Sigmoid colon (tissue), 6 donors: ENCODE measurements at regions not wholly inside any gene's neighbourhood (a gene's known extent, or its start where the extent isn't known, plus 50 kb on each side); places are given as distances from the start of the nearest gene placed in this dataset.

Experiments used
- DNase-seq: peaks from one replicate; pipeline ENCODE4 v3.0.0-alpha.2; 2019
- H3K27ac ChIP-seq, 4 donors: fragments of 200-600 bp; sonication (generic); one replicate each; pipeline ENCODE4 v1.5.1; 2016 to 2019; ENCODE audit warnings: mild to moderate bottlenecking in 1 of 4
- H3K27me3 ChIP-seq, 3 donors: fragments of 200-600 bp; sonication (generic); one replicate each; pipeline ENCODE4 v1.5.1; 2019; ENCODE audit warnings: mild to moderate bottlenecking in 1 of 3
- H3K36me3 ChIP-seq, 4 donors: fragments of 200-600 bp; sonication (generic); one replicate each; pipeline ENCODE4 v1.5.1; 2016 to 2019
- H3K4me1 ChIP-seq, 4 donors: fragments of 200-600 bp; sonication (generic); one replicate each; pipeline ENCODE4 v1.5.1; 2017 to 2019
- H3K4me3 ChIP-seq, 4 donors: fragments of 200-600 bp; sonication (generic); one replicate each; pipeline ENCODE4 v1.5.1; 2017 to 2019; ENCODE audit warnings: mild to moderate bottlenecking in 2 of 4, moderate library complexity in 1 of 4
- H3K9me3 ChIP-seq, 4 donors: fragments of 200-600 bp in 3 of 4; sonication (generic) in 3 of 4; one replicate each; pipeline versions ENCODE4 v1.5.1 to v1.6.1; 2013 to 2019
- EP300 ChIP-seq, 4 donors: sonication (generic); formaldehyde crosslinking; IDR thresholded peaks; one replicate each; pipeline ENCODE4 v1.6.1; 2017; ENCODE audit warnings: antibody characterized with exemption in 4 of 4
- POLR2A ChIP-seq, 2 donors: fragments of 450-650 bp; IDR thresholded peaks; one replicate each; pipeline ENCODE4 v1.6.1; 2016; ENCODE audit warnings: antibody characterized with exemption in 2 of 2, mild to moderate bottlenecking in 2 of 2, moderate library complexity in 2 of 2
- POLR2AphosphoS5 ChIP-seq, 4 donors: sonication (generic); formaldehyde crosslinking; IDR thresholded peaks; one replicate each; pipeline ENCODE4 v1.6.1; 2017; ENCODE audit warnings: antibody characterized with exemption in 4 of 4
- WGBS, 2 donors: extraction: QIAGEN DNeasy Blood & Tissue Kit; methylation state at CpG; one replicate each; pipeline ENCODE4 v1.1.7; 2013; 5-methylcytosine and 5-hydroxymethylcytosine counted together
- intact Hi-C: fragments of 100-400 bp; cut with DNase I; formaldehyde crosslinking; loops from one replicate; pipeline ENCODE4 v1.15.1; 2023
- TF ChIP-seq, protein P1 (sequence below), 4 experiments: fragments of 450-650 bp in 3 of 4; fragments of 200-600 bp in 1 of 4; IDR thresholded peaks; one replicate each; pipeline ENCODE4 v1.5.1; 2016 to 2019; ENCODE audit warnings: antibody characterized with exemption in 4 of 4, mild to moderate bottlenecking in 3 of 4, moderate library complexity in 2 of 4
- donor health status: healthy with polysubstance abuse.
- donor health status: healthy.

DNA sequence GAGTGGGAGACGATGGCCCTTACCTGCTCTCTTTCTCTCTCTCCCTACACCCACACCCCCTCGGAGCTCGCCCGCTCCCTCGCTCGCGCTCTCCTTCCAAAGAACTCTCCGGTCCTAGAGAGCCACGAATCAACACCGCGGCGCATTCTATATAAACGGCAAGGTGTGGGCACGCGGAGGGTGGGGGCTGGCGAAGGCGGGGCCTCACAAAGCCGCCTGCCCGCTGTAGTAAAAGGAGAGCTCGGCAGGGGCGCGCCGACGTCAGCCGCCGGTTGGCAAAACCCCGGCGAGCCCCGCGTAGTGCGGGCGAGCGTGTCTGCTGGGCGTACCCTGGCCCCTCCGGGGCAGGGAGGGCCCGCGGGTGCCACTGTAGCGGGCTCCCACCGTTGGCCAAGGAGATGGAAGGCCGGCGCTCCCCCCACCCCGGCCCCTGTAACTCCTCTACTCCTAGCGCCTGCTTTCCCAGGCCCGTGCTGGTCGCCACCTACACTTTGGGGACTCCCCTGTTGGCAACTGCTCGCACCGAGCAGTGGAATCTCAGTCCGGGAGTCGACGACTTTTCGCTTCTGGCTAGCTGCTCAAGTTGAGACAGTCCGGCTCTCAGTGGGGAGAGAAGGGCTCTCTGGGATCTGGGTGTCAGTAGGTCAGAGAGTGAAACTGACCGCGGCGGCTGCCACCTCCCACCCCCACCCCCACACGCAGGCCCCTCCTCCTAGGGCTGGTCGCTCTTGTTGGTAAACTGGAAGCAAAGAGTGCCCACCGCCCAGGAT is 325.5 kb upstream of the F9 start:
- peak; percentile 70 for DNase-seq
- TF ChIP-seq EP300 (IDR thresholded peaks at IDR 0.05), result no peak
- TF ChIP-seq POLR2AphosphoS5 (IDR thresholded peaks at IDR 0.05), result peak in 2 of 4 donors; percentile 25 to 27
- TF ChIP-seq, protein P1, sequence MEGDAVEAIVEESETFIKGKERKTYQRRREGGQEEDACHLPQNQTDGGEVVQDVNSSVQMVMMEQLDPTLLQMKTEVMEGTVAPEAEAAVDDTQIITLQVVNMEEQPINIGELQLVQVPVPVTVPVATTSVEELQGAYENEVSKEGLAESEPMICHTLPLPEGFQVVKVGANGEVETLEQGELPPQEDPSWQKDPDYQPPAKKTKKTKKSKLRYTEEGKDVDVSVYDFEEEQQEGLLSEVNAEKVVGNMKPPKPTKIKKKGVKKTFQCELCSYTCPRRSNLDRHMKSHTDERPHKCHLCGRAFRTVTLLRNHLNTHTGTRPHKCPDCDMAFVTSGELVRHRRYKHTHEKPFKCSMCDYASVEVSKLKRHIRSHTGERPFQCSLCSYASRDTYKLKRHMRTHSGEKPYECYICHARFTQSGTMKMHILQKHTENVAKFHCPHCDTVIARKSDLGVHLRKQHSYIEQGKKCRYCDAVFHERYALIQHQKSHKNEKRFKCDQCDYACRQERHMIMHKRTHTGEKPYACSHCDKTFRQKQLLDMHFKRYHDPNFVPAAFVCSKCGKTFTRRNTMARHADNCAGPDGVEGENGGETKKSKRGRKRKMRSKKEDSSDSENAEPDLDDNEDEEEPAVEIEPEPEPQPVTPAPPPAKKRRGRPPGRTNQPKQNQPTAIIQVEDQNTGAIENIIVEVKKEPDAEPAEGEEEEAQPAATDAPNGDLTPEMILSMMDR (IDR thresholded peaks at IDR 0.05), result no peak
- TF ChIP-seq POLR2A (IDR thresholded peaks at IDR 0.05), result no peak
- 1% methylated on average over 58 of the region's 58 CpGs for WGBS, 2 donors
- Histone ChIP-seq H3K27me3 (peaks cover 0 to 29% (median 9%) of the 10 kb centered on the region in 3 donors), H3K36me3 (no peaks in the 10 kb centered on the region), H3K4me1 (peaks cover 0 to 9% (median 4%) of the 10 kb centered on the region in 4 donors), H3K9me3 (no peaks in the 10 kb centered on the region), H3K4me3 (peak overlapping the region; percentile 23 to 53 (median 48)), H3K27ac (peak overlapping the region in 3 of 4 donors; percentile 39 to 69 (median 63))
- intact Hi-C loops, result no loop called here

DNA sequence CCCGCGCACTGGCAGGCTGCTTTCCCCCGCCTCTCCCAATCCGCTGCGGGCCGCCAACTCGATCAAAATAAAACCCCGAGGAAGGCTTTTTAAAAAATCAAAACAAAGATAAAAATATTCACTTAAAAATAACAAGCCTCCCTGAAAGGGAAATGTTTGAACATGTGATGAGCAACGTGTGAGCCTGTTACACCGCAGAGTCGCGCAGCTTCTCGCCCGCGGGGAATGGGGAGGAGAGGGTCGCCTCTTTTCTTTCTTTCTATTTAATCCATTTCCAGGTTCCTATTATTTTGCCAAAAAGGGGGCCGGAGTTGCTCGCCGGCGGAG is 326.0 kb upstream of the F9 start:
- H3K36me3 ChIP-seq, result no peaks in the 10 kb centered on the region
- WGBS, 2 donors, result 1% methylated on average over 20 of the region's 20 CpGs
- peak overlapping the region; percentile 23 to 53 (median 48) for H3K4me3 ChIP-seq
- TF ChIP-seq EP300 (IDR thresholded peaks at IDR 0.05) (no peak), POLR2A (IDR thresholded peaks at IDR 0.05) (no peak), POLR2AphosphoS5 (IDR thresholded peaks at IDR 0.05) (no peak)
- TF ChIP-seq, protein P1 (IDR thresholded peaks at IDR 0.05), result no peak
- peaks cover 0 to 29% (median 9%) of the 10 kb centered on the region in 3 donors for H3K27me3 ChIP-seq
- no peak for DNase-seq
- no peaks in the 10 kb centered on the region for H3K9me3 ChIP-seq
- peak overlapping the region; percentile 37 to 69 (median 51) for H3K27ac ChIP-seq
- peaks cover 0 to 9% (median 4%) of the 10 kb centered on the region in 4 donors for H3K4me1 ChIP-seq
- intact Hi-C loops, result no loop called here

DNA sequence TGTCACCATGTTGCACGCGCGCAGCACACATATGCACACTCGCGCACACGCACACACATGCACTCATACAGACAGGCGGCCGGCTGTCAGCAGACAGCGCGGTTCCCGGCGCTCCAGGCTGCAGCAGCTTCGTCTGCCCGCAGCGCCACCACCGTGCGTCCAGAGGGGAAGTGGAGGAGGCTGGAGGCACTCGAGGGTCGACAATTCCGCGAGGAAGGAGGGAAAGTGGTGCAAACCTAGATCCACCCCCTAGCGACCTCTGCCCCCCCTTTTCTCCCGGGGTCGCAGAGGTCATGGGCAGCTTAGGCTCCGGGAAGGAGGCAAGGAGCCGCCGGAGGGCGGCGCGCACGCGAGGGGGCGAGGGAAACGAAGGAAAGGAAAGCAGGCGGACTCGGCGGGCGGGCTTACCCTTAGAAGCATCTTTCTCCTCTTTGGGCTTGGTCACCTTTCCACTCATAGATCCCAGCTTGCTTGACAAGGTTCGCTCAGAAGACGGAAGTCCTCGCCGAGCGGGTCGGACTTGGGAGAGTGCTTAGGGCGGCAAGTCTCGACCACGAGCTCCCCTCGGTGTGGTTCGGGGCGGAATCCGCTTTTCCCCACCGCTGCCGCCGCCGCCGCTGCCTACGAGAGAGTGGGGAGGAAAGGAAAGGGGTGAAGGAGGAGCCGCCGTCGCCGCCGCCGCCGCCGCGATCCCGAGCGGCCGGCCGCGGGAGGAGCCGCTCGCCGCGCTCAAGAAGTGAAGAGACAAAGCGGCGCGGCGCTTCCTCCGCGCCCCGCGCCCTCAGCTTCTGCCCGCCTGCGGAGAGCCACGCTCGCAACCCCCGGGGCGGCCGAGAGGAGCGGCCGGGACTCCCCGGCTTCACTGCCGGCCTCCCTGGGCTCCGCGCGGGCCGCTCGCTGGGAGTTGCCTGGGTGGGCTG is 326.6 kb upstream of the F9 start:
- 1% methylated on average over 97 to 99 of the region's 99 CpGs for WGBS, 2 donors
- no peaks in the 10 kb centered on the region for H3K9me3 ChIP-seq
- H3K4me3 ChIP-seq, result peak overlapping the region; percentile 23 to 53 (median 48)
- peaks cover 0 to 29% (median 9%) of the 10 kb centered on the region in 3 donors for H3K27me3 ChIP-seq
- H3K27ac ChIP-seq, result peak overlapping the region; percentile 37 to 69 (median 51)
- no peak for TF ChIP-seq POLR2A (IDR thresholded peaks at IDR 0.05)
- no peak for TF ChIP-seq EP300 (IDR thresholded peaks at IDR 0.05)
- intact Hi-C loops, result no loop called here
- no peak for DNase-seq
- peaks cover 0 to 9% (median 4%) of the 10 kb centered on the region in 4 donors for H3K4me1 ChIP-seq
- H3K36me3 ChIP-seq, result no peaks in the 10 kb centered on the region

DNA sequence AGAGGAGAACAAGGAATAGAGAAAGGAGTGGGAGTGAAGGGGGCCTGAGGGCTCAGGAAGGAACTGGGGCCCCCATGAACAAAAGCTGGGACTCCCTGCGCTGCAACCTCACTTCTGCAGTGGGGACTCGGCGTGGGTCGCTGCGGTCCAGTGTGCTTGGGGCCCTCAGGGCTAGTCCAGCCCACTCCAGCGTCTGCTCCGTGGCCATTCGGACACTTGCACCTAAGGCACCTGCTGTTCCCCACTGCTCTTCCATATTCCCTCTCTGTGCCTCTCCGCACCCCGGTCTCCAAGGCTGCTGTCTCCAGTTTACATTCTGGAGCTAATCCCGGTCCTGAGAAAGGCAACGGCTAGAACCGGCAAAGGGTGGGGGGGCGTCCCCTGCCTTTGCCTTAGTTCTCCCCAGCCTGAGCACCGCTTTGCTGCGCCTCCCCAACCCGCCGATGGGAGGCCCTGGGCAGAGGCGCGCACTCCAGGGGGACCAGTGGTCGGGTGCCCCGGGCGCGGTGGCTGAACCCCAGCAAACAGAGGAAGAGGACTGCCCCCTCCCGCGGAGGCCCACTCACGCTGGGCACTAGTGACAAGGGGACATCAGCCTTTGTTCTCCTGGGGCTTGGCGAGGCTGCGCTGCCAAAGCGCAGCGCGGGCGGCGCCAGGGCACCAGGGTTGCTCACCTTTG is 327.7 kb upstream of the F9 start:
- peaks cover 0 to 29% (median 9%) of the 10 kb centered on the region in 3 donors for H3K27me3 ChIP-seq
- no peak for DNase-seq
- WGBS, 2 donors, result 17 to 18% methylated on average over 34 of the region's 34 CpGs

More for the DNA sequence above, 327.7 kb upstream of the F9 start:
- TF ChIP-seq, protein P1 (IDR thresholded peaks at IDR 0.05), result no peak
- peaks cover 0 to 9% (median 4%) of the 10 kb centered on the region in 4 donors for H3K4me1 ChIP-seq
- H3K27ac ChIP-seq, result no peak overlapping the region
- intact Hi-C loops, result no loop called here
- no peaks in the 10 kb centered on the region for H3K9me3 ChIP-seq
- no peaks in the 10 kb centered on the region for H3K36me3 ChIP-seq
- peak overlapping the region in 2 of 4 donors; percentile 51 to 53 for H3K4me3 ChIP-seq
